ENCODE measurements at regions not wholly inside any gene's neighbourhood (a gene's known extent, or its start where the extent isn't known, plus 50 kb on each side); places are given as distances from the start of the nearest gene placed in this dataset.
A peak's percentile ranks its signal among the peaks of the same experiment; 100 is the strongest.

- Histone ChIP-seq H3K23ac (ENCODE audit: low read depth, low read length, poor library complexity) (no peak overlapping the region), H2BK120ac (ENCODE audit: low read depth, low read length) (no peak overlapping the region), H3K9me3 (replicated peaks in 1 of 2; ENCODE audit: control insufficient read depth in 2 of 2, insufficient read depth in 1 of 2, low read depth in 1 of 2, low read length in 2 of 2) (no peaks in the 10 kb centered on the region), H3K79me1 (ENCODE audit: low read depth, low read length) (no peaks in the 10 kb centered on the region), H2BK12ac (ENCODE audit: low read length) (no peak overlapping the region), H3K18ac (ENCODE audit: low read length) (no peak overlapping the region), H4K8ac (ENCODE audit: low read depth, low read length) (no peak overlapping the region), H3K36me3 (replicated peaks in 1 of 2; ENCODE audit: control insufficient read depth in 2 of 2, insufficient read depth in 2 of 2, low read length in 2 of 2) (no peaks in the 10 kb centered on the region), H2BK15ac (ENCODE audit: low read length) (no peak overlapping the region), H3K4me1 (ENCODE audit: control insufficient read depth in 2 of 2, insufficient read depth in 1 of 2, low read depth in 1 of 2, low read length in 2 of 2) (no peaks in the 10 kb centered on the region), H3K4me2 (ENCODE audit: insufficient read depth, low read length, poor library complexity, severe bottlenecking) (no peak overlapping the region), H3K14ac (ENCODE audit: low read length) (no peak overlapping the region), H4K91ac (ENCODE audit: low read depth, low read length, poor library complexity) (no peak overlapping the region), H2AFZ (ENCODE audit: low read length) (no peak overlapping the region), H2BK5ac (ENCODE audit: low read length) (no peak overlapping the region), H3K27me3 (ENCODE audit: control insufficient read depth in 3 of 3, insufficient read depth in 3 of 3, low read depth in 1 of 3, low read length in 3 of 3) (no peaks in the 10 kb centered on the region), H3K4me3 (ENCODE audit: low read length in 2 of 2) (no peak overlapping the region), H3K27ac (replicated peaks; ENCODE audit: low read length) (no peak overlapping the region), H3K4ac (ENCODE audit: low read length) (no peak overlapping the region), H3K9ac (ENCODE audit: low read depth, low read length, poor library complexity) (no peak overlapping the region), H2AK5ac (ENCODE audit: low read depth, low read length) (no peak overlapping the region)
- DNase-seq (ENCODE audit: low spot score) = no peak
- no CpG with 5 or more reads among the region's 3 CpGs for WGBS, 2 donors (ENCODE audit: extremely low coverage in 2 of 2, insufficient read length in 2 of 2, insufficient replicate concordance in 1 of 2)
Measured at GRCh38 chr9:88259001-88259400, 120.7 kb upstream of the SPATA31C2 start.

- Histone ChIP-seq H2BK5ac (ENCODE audit: low read length) (no peak overlapping the region), H3K18ac (ENCODE audit: low read length) (peak overlapping the region; percentile 19), H2BK15ac (ENCODE audit: low read length) (no peak overlapping the region), H2AK5ac (ENCODE audit: low read depth, low read length) (no peak overlapping the region), H4K91ac (ENCODE audit: low read depth, low read length, poor library complexity) (no peak overlapping the region), H3K4ac (ENCODE audit: low read length) (no peak overlapping the region), H3K9ac (ENCODE audit: low read depth, low read length, poor library complexity) (no peak overlapping the region), H3K14ac (ENCODE audit: low read length) (no peak overlapping the region), H3K36me3 (replicated peaks in 1 of 2; ENCODE audit: control insufficient read depth in 2 of 2, insufficient read depth in 2 of 2, low read length in 2 of 2) (no peaks in the 10 kb centered on the region), H3K79me1 (ENCODE audit: low read depth, low read length) (no peaks in the 10 kb centered on the region), H3K4me1 (ENCODE audit: control insufficient read depth in 2 of 2, insufficient read depth in 1 of 2, low read depth in 1 of 2, low read length in 2 of 2) (no peaks in the 10 kb centered on the region), H3K4me2 (ENCODE audit: insufficient read depth, low read length, poor library complexity, severe bottlenecking) (no peak overlapping the region), H3K9me3 (replicated peaks in 1 of 2; ENCODE audit: control insufficient read depth in 2 of 2, insufficient read depth in 1 of 2, low read depth in 1 of 2, low read length in 2 of 2) (peaks cover 0 to 2% of the 10 kb centered on the region in 2 donors), H3K4me3 (ENCODE audit: low read length in 2 of 2) (no peak overlapping the region), H2AFZ (ENCODE audit: low read length) (no peak overlapping the region), H3K27me3 (ENCODE audit: control insufficient read depth in 3 of 3, insufficient read depth in 3 of 3, low read depth in 1 of 3, low read length in 3 of 3) (no peaks in the 10 kb centered on the region), H3K23ac (ENCODE audit: low read depth, low read length, poor library complexity) (no peak overlapping the region), H3K27ac (replicated peaks; ENCODE audit: low read length) (no peak overlapping the region), H4K8ac (ENCODE audit: low read depth, low read length) (no peak overlapping the region), H2BK120ac (ENCODE audit: low read depth, low read length) (no peak overlapping the region), H2BK12ac (ENCODE audit: low read length) (no peak overlapping the region)
- no peak for DNase-seq (ENCODE audit: low spot score)
- no CpG with 5 or more reads among the region's 12 CpGs for WGBS, 2 donors (ENCODE audit: extremely low coverage in 2 of 2, insufficient read length in 2 of 2, insufficient replicate concordance in 1 of 2)
Measured at GRCh38 chr9:88258601-88259000, 120.3 kb upstream of the SPATA31C2 start.

DNA sequence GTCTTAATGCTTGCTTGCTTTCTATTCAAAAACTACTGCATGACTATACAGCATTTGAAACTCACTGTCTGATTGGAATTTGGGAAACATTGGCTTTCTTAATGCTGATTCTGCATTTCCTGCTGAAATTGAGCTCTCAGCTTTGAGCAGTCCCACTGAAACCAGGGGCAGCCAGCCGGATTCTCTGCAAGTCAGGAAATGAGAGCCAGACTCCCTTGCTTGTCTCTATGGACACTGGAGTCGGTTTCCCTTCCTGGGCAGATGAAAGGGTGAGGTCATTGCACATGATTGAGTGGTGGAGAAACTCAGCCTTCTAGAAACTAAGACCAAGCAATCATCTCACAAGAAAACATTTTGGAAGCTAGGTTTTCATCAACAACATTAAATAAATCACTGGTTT, 119.7 kb upstream of the SPATA31C2 start:
- no peak overlapping the region for H4K91ac ChIP-seq (ENCODE audit: low read depth, low read length, poor library complexity)
- peak overlapping the region; percentile 18 for H2AFZ ChIP-seq (ENCODE audit: low read length)
- H2AK5ac ChIP-seq (ENCODE audit: low read depth, low read length) = no peak overlapping the region
- no peaks in the 10 kb centered on the region for H3K79me1 ChIP-seq (ENCODE audit: low read depth, low read length)
- H2BK15ac ChIP-seq (ENCODE audit: low read length) = no peak overlapping the region
- no peak overlapping the region for H2BK120ac ChIP-seq (ENCODE audit: low read depth, low read length)
- H3K4me1 ChIP-seq (ENCODE audit: control insufficient read depth in 2 of 2, insufficient read depth in 1 of 2, low read depth in 1 of 2, low read length in 2 of 2) = no peaks in the 10 kb centered on the region
- no CpG with 5 or more reads among the region's 2 CpGs for WGBS, 2 donors (ENCODE audit: extremely low coverage in 2 of 2, insufficient read length in 2 of 2, insufficient replicate concordance in 1 of 2)
- H3K4me3 ChIP-seq (ENCODE audit: low read length in 2 of 2) = no peak overlapping the region
- no peaks in the 10 kb centered on the region for H3K27me3 ChIP-seq (ENCODE audit: control insufficient read depth in 3 of 3, insufficient read depth in 3 of 3, low read depth in 1 of 3, low read length in 3 of 3)
- no peak overlapping the region for H3K4me2 ChIP-seq (ENCODE audit: insufficient read depth, low read length, poor library complexity, severe bottlenecking)
- H3K14ac ChIP-seq (ENCODE audit: low read length) = no peak overlapping the region
- H3K9ac ChIP-seq (ENCODE audit: low read depth, low read length, poor library complexity) = no peak overlapping the region
- H3K18ac ChIP-seq (ENCODE audit: low read length) = no peak overlapping the region
- H3K23ac ChIP-seq (ENCODE audit: low read depth, low read length, poor library complexity) = no peak overlapping the region
- DNase-seq (ENCODE audit: low spot score) = no peak
- no peak overlapping the region for H4K8ac ChIP-seq (ENCODE audit: low read depth, low read length)
- no peak overlapping the region for H3K27ac ChIP-seq (replicated peaks; ENCODE audit: low read length)
- no peak overlapping the region for H2BK12ac ChIP-seq (ENCODE audit: low read length)
- no peak overlapping the region for H3K4ac ChIP-seq (ENCODE audit: low read length)
- H3K36me3 ChIP-seq (replicated peaks in 1 of 2; ENCODE audit: control insufficient read depth in 2 of 2, insufficient read depth in 2 of 2, low read length in 2 of 2) = no peaks in the 10 kb centered on the region
- H3K9me3 ChIP-seq (replicated peaks in 1 of 2; ENCODE audit: control insufficient read depth in 2 of 2, insufficient read depth in 1 of 2, low read depth in 1 of 2, low read length in 2 of 2) = peaks cover 0 to 2% of the 10 kb centered on the region in 2 donors
- H2BK5ac ChIP-seq (ENCODE audit: low read length) = no peak overlapping the region

DNA sequence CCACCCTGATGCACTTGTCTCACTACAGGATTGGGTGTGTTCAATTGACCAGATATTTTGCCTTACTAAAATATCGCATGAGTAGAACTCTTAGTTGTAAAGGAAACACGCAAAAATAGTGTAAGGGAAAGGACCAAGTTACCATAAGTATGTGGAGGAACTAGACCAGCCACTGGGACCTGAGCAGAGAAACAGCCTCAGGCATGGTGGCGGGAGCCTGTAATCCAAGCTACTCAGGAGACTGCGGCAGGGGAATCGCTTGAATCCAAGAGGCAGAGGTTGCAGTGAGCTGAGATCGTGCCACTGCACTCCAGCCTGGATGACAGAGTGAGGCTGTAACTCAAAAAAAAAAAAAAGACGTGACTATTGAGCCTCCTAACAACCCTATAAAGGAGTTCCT, 117.9 kb upstream of the SPATA31C2 start:
- Histone ChIP-seq H2BK5ac (ENCODE audit: low read length) (no peak overlapping the region), H3K4me1 (ENCODE audit: control insufficient read depth in 2 of 2, insufficient read depth in 1 of 2, low read depth in 1 of 2, low read length in 2 of 2) (no peaks in the 10 kb centered on the region), H3K79me1 (ENCODE audit: low read depth, low read length) (no peaks in the 10 kb centered on the region), H3K18ac (ENCODE audit: low read length) (no peak overlapping the region), H3K4ac (ENCODE audit: low read length) (no peak overlapping the region), H3K9ac (ENCODE audit: low read depth, low read length, poor library complexity) (no peak overlapping the region), H2AK5ac (ENCODE audit: low read depth, low read length) (no peak overlapping the region), H3K27ac (replicated peaks; ENCODE audit: low read length) (no peak overlapping the region), H4K8ac (ENCODE audit: low read depth, low read length) (no peak overlapping the region), H2BK120ac (ENCODE audit: low read depth, low read length) (no peak overlapping the region), H2BK12ac (ENCODE audit: low read length) (no peak overlapping the region), H4K91ac (ENCODE audit: low read depth, low read length, poor library complexity) (no peak overlapping the region), H3K4me2 (ENCODE audit: insufficient read depth, low read length, poor library complexity, severe bottlenecking) (no peak overlapping the region), H3K9me3 (replicated peaks in 1 of 2; ENCODE audit: control insufficient read depth in 2 of 2, insufficient read depth in 1 of 2, low read depth in 1 of 2, low read length in 2 of 2) (peaks cover 0 to 6% of the 10 kb centered on the region in 2 donors), H2BK15ac (ENCODE audit: low read length) (no peak overlapping the region), H3K4me3 (ENCODE audit: low read length in 2 of 2) (no peak overlapping the region), H3K23ac (ENCODE audit: low read depth, low read length, poor library complexity) (no peak overlapping the region), H3K27me3 (ENCODE audit: control insufficient read depth in 3 of 3, insufficient read depth in 3 of 3, low read depth in 1 of 3, low read length in 3 of 3) (no peaks in the 10 kb centered on the region), H3K14ac (ENCODE audit: low read length) (no peak overlapping the region), H2AFZ (ENCODE audit: low read length) (no peak overlapping the region), H3K36me3 (replicated peaks in 1 of 2; ENCODE audit: control insufficient read depth in 2 of 2, insufficient read depth in 2 of 2, low read length in 2 of 2) (no peaks in the 10 kb centered on the region)
- no CpG with 5 or more reads among the region's 7 CpGs for WGBS, 2 donors (ENCODE audit: extremely low coverage in 2 of 2, insufficient read length in 2 of 2, insufficient replicate concordance in 1 of 2)
- no peak for DNase-seq (ENCODE audit: low spot score)

Data from neuronal stem cell (in vitro differentiated cells).